Neural progenitor cell (in vitro differentiated cells): ENCODE measurements at regions not wholly inside any gene's neighbourhood (a gene's known extent, or its start where the extent isn't known, plus 50 kb on each side); places are given as distances from the start of the nearest gene placed in this dataset.
A peak's percentile ranks its signal among the peaks of the same experiment; 100 is the strongest.

Experiments used
- DNase-seq: peaks from one replicate; pipeline ENCODE4 v3.0.0-alpha.2; 2016; ENCODE audit warnings: low spot score
- H2AFZ ChIP-seq: fragments of 200-600 bp; sonication (generic); replicated peaks from 2 replicates; pipeline ENCODE4 v1.6.1; 2016; ENCODE audit warnings: antibody characterized with exemption
- H3F3A ChIP-seq: fragments of 200-600 bp; sonication (generic); 2 replicates; pipeline ENCODE4 v1.6.1; 2016; ENCODE audit warnings: antibody characterized with exemption, low read depth
- H3K27ac ChIP-seq: fragments of 200-600 bp; sonication (generic); 2 replicates; pipeline ENCODE4 v1.5.1; 2016; ENCODE audit warnings: mild to moderate bottlenecking
- H3K27me3 ChIP-seq: fragments of 200-600 bp; sonication (generic); 2 replicates; pipeline ENCODE4 v1.6.1; 2016; ENCODE audit warnings: mild to moderate bottlenecking, moderate library complexity
- H3K36me3 ChIP-seq: fragments of 200-600 bp; sonication (generic); 2 replicates; pipeline ENCODE4 v1.5.1; 2016
- H3K4me1 ChIP-seq: fragments of 200-600 bp; sonication (generic); 2 replicates; pipeline ENCODE4 v1.6.1; 2016; ENCODE audit warnings: mixed run types
- H3K4me2 ChIP-seq: fragments of 200-600 bp; sonication (generic); 2 replicates; pipeline ENCODE4 v1.6.1; 2016
- H3K4me3 ChIP-seq: fragments of 200-600 bp; sonication (generic); 2 replicates; pipeline ENCODE4 v1.5.1; 2016
- H3K79me2 ChIP-seq: fragments of 200-600 bp; sonication (generic); 2 replicates; pipeline ENCODE4 v1.6.1; 2016; ENCODE audit warnings: low read depth
- H3K9ac ChIP-seq: fragments of 200-600 bp; sonication (generic); 2 replicates; pipeline ENCODE4 v1.6.1; 2016
- H3K9me3 ChIP-seq: fragments of 200-600 bp; sonication (generic); 2 replicates; pipeline ENCODE4 v1.5.1; 2016; ENCODE audit warnings: low read depth
- H4K20me1 ChIP-seq: fragments of 200-600 bp; sonication (generic); 2 replicates; pipeline ENCODE4 v1.6.1; 2016; ENCODE audit warnings: low read depth
- H3K27ac Mint-ChIP-seq: 3 replicates; pipeline ENCODE4 v1.8.0; 2021; ENCODE audit warnings: mixed read lengths
- H3K27me3 Mint-ChIP-seq: 2 replicates; pipeline ENCODE4 v1.8.0; 2022; ENCODE audit warnings: low read depth, mild to moderate bottlenecking, inconsistent platforms, moderate library complexity, mixed read lengths; ENCODE audit not compliant: insufficient read depth
- H3K36me3 Mint-ChIP-seq: 3 replicates; pipeline ENCODE4 v1.8.0; 2021; ENCODE audit warnings: mixed read lengths
- H3K4me1 Mint-ChIP-seq: 3 replicates; pipeline ENCODE4 v1.8.0; 2021; ENCODE audit warnings: mixed read lengths
- H3K4me3 Mint-ChIP-seq: 3 replicates; pipeline ENCODE4 v1.8.0; 2021; ENCODE audit warnings: mild to moderate bottlenecking, moderate library complexity, mixed read lengths
- H3K9me3 Mint-ChIP-seq: 3 replicates; pipeline ENCODE4 v1.8.0; 2020; ENCODE audit warnings: mixed read lengths
- EZH2 ChIP-seq: fragments of 200-600 bp; sonication (generic); IDR thresholded peaks from 2 replicates; pipeline ENCODE4 v1.6.1; 2017; ENCODE audit warnings: antibody characterized with exemption, mild to moderate bottlenecking, moderate library complexity
- EZH2phosphoT487 ChIP-seq: fragments of 200-600 bp; sonication (generic); IDR thresholded peaks from 2 replicates; pipeline ENCODE4 v1.6.1; 2017; ENCODE audit warnings: antibody characterized with exemption
- TF ChIP-seq, protein P1 (sequence below): fragments of 200-600 bp; sonication (generic); IDR thresholded peaks from 2 replicates; pipeline ENCODE4 v1.5.1; 2017; ENCODE audit warnings: antibody characterized with exemption, mild to moderate bottlenecking

DNA sequence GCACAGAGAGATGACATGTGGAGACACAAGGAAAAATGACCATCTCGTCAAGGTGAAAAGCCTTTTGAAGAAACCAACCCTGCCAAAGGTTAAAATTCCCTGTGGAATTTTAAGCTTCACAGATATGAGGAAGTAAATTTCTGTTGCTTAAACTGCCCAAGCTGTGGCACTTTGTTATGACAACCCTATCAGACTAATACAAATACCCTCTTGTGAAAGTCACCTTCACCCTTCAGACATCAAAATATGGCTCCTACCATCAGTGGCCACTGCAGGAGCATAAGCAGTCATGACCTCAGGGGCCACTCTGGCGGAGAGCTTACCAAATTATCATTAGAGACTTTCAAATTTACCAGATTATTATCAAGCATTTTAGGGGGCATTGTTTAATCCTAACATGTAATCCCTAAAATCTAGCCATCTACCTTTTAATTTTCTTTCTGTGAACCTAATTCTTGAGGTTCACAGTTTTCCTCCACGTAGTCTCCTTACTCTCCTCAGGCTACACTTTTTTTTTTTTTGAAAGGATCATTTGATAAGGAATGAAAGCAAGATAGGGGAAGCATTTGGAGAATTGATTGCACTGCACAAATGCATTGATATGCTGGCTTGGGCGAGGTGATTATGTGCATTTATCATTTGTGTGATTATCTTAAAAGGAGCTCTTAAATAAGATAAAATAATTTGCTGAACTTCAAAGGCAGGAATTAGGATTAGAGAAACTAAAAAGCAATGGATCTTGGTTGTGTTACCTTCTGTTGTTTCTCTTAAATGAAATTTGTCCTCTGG is 90.3 kb downstream of the TMEM168 start:
- peaks cover 4% of the 10 kb centered on the region for H3K27me3 Mint-ChIP-seq

DNA sequence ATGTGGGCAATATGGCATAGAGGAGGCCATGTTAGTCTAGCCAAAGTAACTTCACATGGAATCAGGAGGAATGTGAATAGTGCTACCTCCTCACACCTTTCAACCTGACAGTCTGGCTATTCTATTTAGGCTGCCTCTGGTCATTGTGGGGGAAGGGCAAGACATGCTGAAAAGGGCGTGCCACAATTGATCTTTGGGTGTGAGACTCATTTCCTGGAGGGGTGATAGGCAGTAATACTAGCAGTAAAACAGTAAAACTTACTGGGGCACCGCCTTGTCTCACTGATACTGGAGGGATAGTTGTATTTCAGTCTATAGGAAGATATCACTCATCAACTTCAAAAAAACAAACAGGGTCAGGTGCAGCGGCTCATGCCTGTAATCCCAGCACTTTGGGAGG is 88.7 kb downstream of the TMEM168 start:
- no peaks in the 10 kb centered on the region for H3K9me3 ChIP-seq
- Mint-ChIP-seq H3K4me3 (peak overlapping the region; percentile 44), H3K9me3 (peaks cover 4% of the 10 kb centered on the region), H3K27me3 (peaks cover 2% of the 10 kb centered on the region), H3K27ac (no peak overlapping the region), H3K36me3 (no peaks in the 10 kb centered on the region), H3K4me1 (no peaks in the 10 kb centered on the region)
- no peaks in the 10 kb centered on the region for H3K79me2 ChIP-seq
- H3K4me2 ChIP-seq, result no peak overlapping the region
- H3K9ac ChIP-seq, result no peak overlapping the region
- H3K27ac ChIP-seq, result no peak overlapping the region
- H3K36me3 ChIP-seq, result no peaks in the 10 kb centered on the region
- no peaks in the 10 kb centered on the region for H3K27me3 ChIP-seq
- H2AFZ ChIP-seq, result no peak overlapping the region
- H3K4me1 ChIP-seq, result no peaks in the 10 kb centered on the region
- no peaks in the 10 kb centered on the region for H3F3A ChIP-seq
- no peaks in the 10 kb centered on the region for H4K20me1 ChIP-seq
- no peak for DNase-seq
- TF ChIP-seq, protein P1, sequence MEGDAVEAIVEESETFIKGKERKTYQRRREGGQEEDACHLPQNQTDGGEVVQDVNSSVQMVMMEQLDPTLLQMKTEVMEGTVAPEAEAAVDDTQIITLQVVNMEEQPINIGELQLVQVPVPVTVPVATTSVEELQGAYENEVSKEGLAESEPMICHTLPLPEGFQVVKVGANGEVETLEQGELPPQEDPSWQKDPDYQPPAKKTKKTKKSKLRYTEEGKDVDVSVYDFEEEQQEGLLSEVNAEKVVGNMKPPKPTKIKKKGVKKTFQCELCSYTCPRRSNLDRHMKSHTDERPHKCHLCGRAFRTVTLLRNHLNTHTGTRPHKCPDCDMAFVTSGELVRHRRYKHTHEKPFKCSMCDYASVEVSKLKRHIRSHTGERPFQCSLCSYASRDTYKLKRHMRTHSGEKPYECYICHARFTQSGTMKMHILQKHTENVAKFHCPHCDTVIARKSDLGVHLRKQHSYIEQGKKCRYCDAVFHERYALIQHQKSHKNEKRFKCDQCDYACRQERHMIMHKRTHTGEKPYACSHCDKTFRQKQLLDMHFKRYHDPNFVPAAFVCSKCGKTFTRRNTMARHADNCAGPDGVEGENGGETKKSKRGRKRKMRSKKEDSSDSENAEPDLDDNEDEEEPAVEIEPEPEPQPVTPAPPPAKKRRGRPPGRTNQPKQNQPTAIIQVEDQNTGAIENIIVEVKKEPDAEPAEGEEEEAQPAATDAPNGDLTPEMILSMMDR, result no peak
- TF ChIP-seq EZH2, result no peak
- TF ChIP-seq EZH2phosphoT487, result no peak
- no peak overlapping the region for H3K4me3 ChIP-seq

More for the DNA sequence above, 90.3 kb downstream of the TMEM168 start:
- H3K9me3 ChIP-seq, result no peaks in the 10 kb centered on the region
- H3K4me3 Mint-ChIP-seq, result no peak overlapping the region
- H3K79me2 ChIP-seq, result no peaks in the 10 kb centered on the region
- no peaks in the 10 kb centered on the region for H4K20me1 ChIP-seq
- no peak overlapping the region for H3K4me3 ChIP-seq
- no peak overlapping the region for H3K9ac ChIP-seq
- no peaks in the 10 kb centered on the region for H3F3A ChIP-seq
- no peaks in the 10 kb centered on the region for H3K36me3 ChIP-seq
- H2AFZ ChIP-seq, result no peak overlapping the region
- H3K27ac Mint-ChIP-seq, result no peak overlapping the region
- H3K27ac ChIP-seq, result no peak overlapping the region
- H3K9me3 Mint-ChIP-seq, result peaks cover 8% of the 10 kb centered on the region
- H3K27me3 ChIP-seq, result no peaks in the 10 kb centered on the region
- no peak overlapping the region for H3K4me2 ChIP-seq
- H3K4me1 ChIP-seq, result no peaks in the 10 kb centered on the region
- no peak for DNase-seq
- H3K36me3 Mint-ChIP-seq, result no peaks in the 10 kb centered on the region
- no peaks in the 10 kb centered on the region for H3K4me1 Mint-ChIP-seq
- TF ChIP-seq EZH2 (no peak), EZH2phosphoT487 (no peak)
- TF ChIP-seq, protein P1, result no peak

DNA sequence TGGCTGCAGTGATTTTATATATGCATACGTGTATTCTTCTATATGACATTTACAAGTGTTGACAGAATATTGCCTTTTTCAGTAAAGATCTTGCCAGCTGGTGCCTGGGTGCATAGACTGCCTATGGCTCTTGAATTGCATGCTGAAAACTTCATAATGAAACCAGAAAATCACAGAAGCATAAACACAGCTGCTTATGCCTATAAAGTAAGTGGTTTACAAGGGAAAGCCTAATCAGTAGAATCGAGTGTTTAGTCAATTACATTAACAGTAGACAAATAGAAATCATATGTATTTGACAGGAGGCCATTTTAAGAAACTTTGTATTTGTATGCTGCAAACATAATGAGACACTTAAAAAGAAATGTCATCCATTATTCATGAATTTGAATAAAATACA is 82.5 kb downstream of the TMEM168 start:
- TF ChIP-seq, protein P1, result no peak
- no peak for TF ChIP-seq EZH2
- TF ChIP-seq EZH2phosphoT487, result no peak
- Mint-ChIP-seq H3K9me3 (no peaks in the 10 kb centered on the region), H3K27ac (no peak overlapping the region), H3K36me3 (no peaks in the 10 kb centered on the region), H3K4me1 (peaks cover 10% of the 10 kb centered on the region), H3K4me3 (no peak overlapping the region), H3K27me3 (no peaks in the 10 kb centered on the region)
- Histone ChIP-seq H3K27me3 (no peaks in the 10 kb centered on the region), H3K79me2 (no peaks in the 10 kb centered on the region), H2AFZ (no peak overlapping the region), H3K4me3 (no peak overlapping the region), H4K20me1 (no peaks in the 10 kb centered on the region), H3K27ac (no peak overlapping the region), H3K36me3 (no peaks in the 10 kb centered on the region), H3K4me2 (no peak overlapping the region), H3K4me1 (peaks cover 6% of the 10 kb centered on the region), H3F3A (no peaks in the 10 kb centered on the region), H3K9me3 (no peaks in the 10 kb centered on the region), H3K9ac (no peak overlapping the region)
- no peak for DNase-seq
